ENCODE measurements at regions not wholly inside any gene's neighbourhood (a gene's known extent, or its start where the extent isn't known, plus 50 kb on each side); places are given as distances from the start of the nearest gene placed in this dataset.

GRCh38 chr2:121102941-121103340, 182.1 kb downstream of the TFCP2L1 start:
- Histone ChIP-seq H3K27ac (ENCODE audit: control insufficient read depth, insufficient read depth) (no peak overlapping the region), H3K27me3 (replicated peaks in 1 of 2; ENCODE audit: control insufficient read depth in 2 of 2, insufficient read depth in 2 of 2, low read length in 1 of 2) (peaks cover 2 to 5% of the 10 kb centered on the region in 2 experiments; a peak in 3 of 4 replicates), H3K79me2 (ENCODE audit: control insufficient read depth, insufficient read depth, low read length) (no peaks in the 10 kb centered on the region), H3K4me1 (ENCODE audit: control insufficient read depth, insufficient read depth, low read length) (no peaks in the 10 kb centered on the region), H3K36me3 (ENCODE audit: control insufficient read depth in 2 of 2, insufficient read depth in 2 of 2, low read length in 1 of 2) (no peaks in the 10 kb centered on the region), H2AFZ (ENCODE audit: control insufficient read depth, low read depth, low read length) (no peak overlapping the region), H4K20me1 (ENCODE audit: control insufficient read depth, insufficient read depth) (peaks cover 5% of the 10 kb centered on the region; the same call in 1 of the 2 replicates), H3K4me3 (no peak overlapping the region), H3K9me3 (replicated peaks; ENCODE audit: control insufficient read depth, insufficient read depth, low read length) (no peaks in the 10 kb centered on the region), H3K9ac (ENCODE audit: control insufficient read depth, insufficient read depth, low read length) (no peak overlapping the region), H3K4me2 (ENCODE audit: control insufficient read depth, insufficient read depth) (no peak overlapping the region)
- intact Hi-C loops (cut with micrococcal nuclease; ENCODE audit: unreplicated experiment) (no loop called here), in situ Hi-C loops (cut with MboI) (no loop called here)
- CTCF ChIA-PET = interaction anchor here (0.9 to 1.3 kb wide), 2 partner anchors 18 to 26 kb away, joined by 3 to 4 read pairs; no protein-coding TSS in a partner anchor
- ATAC-seq = no peak
- WGBS (ENCODE audit: insufficient coverage, insufficient replicate concordance, low lambda C conversion rate, missing lambda C conversion rate) = 0% methylated on average over 2 of the region's 2 CpGs
- TF ChIP-seq BACH1 (IDR thresholded peaks at IDR 0.05; ENCODE audit: borderline replicate concordance) (no peak), BCL11A (IDR thresholded peaks at IDR 0.05; ENCODE audit: low read depth, low read length) (no peak), ZNF274 (IDR thresholded peaks at IDR 0.05; ENCODE audit: insufficient read depth, insufficient read length) (no peak), KLF5 (IDR thresholded peaks at IDR 0.05; ENCODE audit: partially characterized antibody) (no peak), GABPA (IDR thresholded peaks at IDR 0.05; ENCODE audit: low read depth) (no peak), GATAD2B (conservative IDR thresholded peaks at IDR 0.05; ENCODE audit: low read depth) (no peak)
- POLR2A ChIA-PET = interaction anchor here (0.5 kb wide), 1 partner anchor 175 kb away, joined by 5 read pairs; no protein-coding TSS in a partner anchor
- SMC1A ChIA-PET (ENCODE audit: uncharacterized antibody, unreplicated experiment) = no interaction called here
- FAIRE-seq = no peak
- RAD21 ChIA-PET (ENCODE audit: unreplicated experiment) = no interaction called here
- BruUV-seq (replicated peaks) = no TSS peak
- no peak for DNase-seq (ENCODE audit: low read depth, low spot score)

DNA sequence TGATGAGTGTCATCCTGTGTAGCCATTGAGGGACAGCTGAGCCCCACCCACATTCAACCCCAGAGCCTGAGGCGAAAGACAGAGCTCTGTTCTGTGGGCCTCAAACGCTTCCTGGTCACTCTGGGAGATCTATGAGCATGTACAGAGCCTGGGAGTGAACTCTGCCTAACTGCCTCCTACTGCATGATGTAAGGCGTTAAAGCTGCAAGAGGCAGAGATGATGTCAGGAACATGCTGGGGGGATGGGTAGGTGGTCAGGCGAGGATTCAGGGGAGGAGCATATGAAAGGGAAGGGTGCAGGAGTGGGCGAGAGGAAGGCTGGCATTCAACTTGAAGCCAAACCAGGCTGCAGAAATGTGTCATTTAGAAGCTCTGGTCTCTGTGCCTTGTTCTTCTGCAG, 181.0 kb downstream of the TFCP2L1 start:
- RAD21 ChIA-PET (ENCODE audit: unreplicated experiment) = no interaction called here
- Histone ChIP-seq H2AFZ (ENCODE audit: control insufficient read depth, low read depth, low read length) (no peak overlapping the region), H3K36me3 (ENCODE audit: control insufficient read depth in 2 of 2, insufficient read depth in 2 of 2, low read length in 1 of 2) (no peaks in the 10 kb centered on the region), H3K4me2 (ENCODE audit: control insufficient read depth, insufficient read depth) (no peak overlapping the region), H3K9me3 (replicated peaks; ENCODE audit: control insufficient read depth, insufficient read depth, low read length) (no peaks in the 10 kb centered on the region), H3K4me1 (ENCODE audit: control insufficient read depth, insufficient read depth, low read length) (no peaks in the 10 kb centered on the region), H3K4me3 (no peak overlapping the region), H3K9ac (ENCODE audit: control insufficient read depth, insufficient read depth, low read length) (no peak overlapping the region), H3K27ac (ENCODE audit: control insufficient read depth, insufficient read depth) (no peak overlapping the region), H4K20me1 (ENCODE audit: control insufficient read depth, insufficient read depth) (peaks cover 5% of the 10 kb centered on the region; the same call in 1 of the 2 replicates), H3K79me2 (ENCODE audit: control insufficient read depth, insufficient read depth, low read length) (no peaks in the 10 kb centered on the region), H3K27me3 (replicated peaks in 1 of 2; ENCODE audit: control insufficient read depth in 2 of 2, insufficient read depth in 2 of 2, low read length in 1 of 2) (peaks cover 0 to 5% of the 10 kb centered on the region in 2 experiments; a peak in 2 of 4 replicates)
- POLR2A ChIA-PET = no interaction called here
- in situ Hi-C loops (cut with MboI) = no loop called here
- CTCF ChIA-PET = interaction anchor here (0.9 kb wide), 1 partner anchor 21 kb away, joined by 3 read pairs; no protein-coding TSS in a partner anchor
- no peak for DNase-seq (ENCODE audit: low read depth, low spot score)
- WGBS (ENCODE audit: insufficient coverage, insufficient replicate concordance, low lambda C conversion rate, missing lambda C conversion rate) = 23% methylated on average over 5 of the region's 5 CpGs
- no peak for ATAC-seq
- no peak for FAIRE-seq
- intact Hi-C loops (cut with micrococcal nuclease; ENCODE audit: unreplicated experiment) = no loop called here
- BruUV-seq (replicated peaks) = no TSS peak
- SMC1A ChIA-PET (ENCODE audit: uncharacterized antibody, unreplicated experiment) = no interaction called here
- TF ChIP-seq RAD51 (IDR thresholded peaks at IDR 0.05) (no peak), TCF7 (IDR thresholded peaks at IDR 0.05; ENCODE audit: borderline replicate concordance) (no peak), HDAC2 (IDR thresholded peaks at IDR 0.05) (no peak), NFIC (IDR thresholded peaks at IDR 0.05; ENCODE audit: low read depth, low read length) (no peak), ATF7 (IDR thresholded peaks at IDR 0.05; ENCODE audit: low read depth) (no peak), ZNF384 (IDR thresholded peaks at IDR 0.05; ENCODE audit: borderline replicate concordance, low read depth, low read length) (no peak), ZBTB40 (IDR thresholded peaks at IDR 0.05; ENCODE audit: borderline replicate concordance) (no peak), CBX3 (IDR thresholded peaks at IDR 0.05; ENCODE audit: borderline replicate concordance, low read depth) (no peak)
